CD14-positive monocyte (primary cell): ENCODE measurements at regions not wholly inside any gene's neighbourhood (a gene's known extent, or its start where the extent isn't known, plus 50 kb on each side); places are given as distances from the start of the nearest gene placed in this dataset.

Experiments
- DNase-seq, 3 donors: peaks; one replicate each; pipeline ENCODE4 v3.0.0-alpha.2; 2011 to 2022
- H2AFZ ChIP-seq: 2 replicates; pipeline ENCODE4 v1.6.0; 2012; ENCODE audit warnings: mild to moderate bottlenecking, low read depth, low read length, inconsistent platforms; ENCODE audit not compliant: insufficient read depth, poor library complexity, severe bottlenecking
- H3K27ac ChIP-seq, 2 donors: 1 replicate in 1 of 2; 2 replicates in 1 of 2; pipeline ENCODE4 v1.5.1; 2012 to 2013; ENCODE audit warnings: low read length in 2 of 2, control low read depth in 1 of 2, inconsistent platforms in 1 of 2, low read depth in 1 of 2, mild to moderate bottlenecking in 1 of 2
- H3K27me3 ChIP-seq, 2 donors: one replicate each; pipeline versions ENCODE4 v1.6.0 to v1.6.1; 2011 to 2013; ENCODE audit warnings: low read length in 2 of 2; ENCODE audit not compliant: control insufficient read depth in 2 of 2, insufficient read depth in 2 of 2
- H3K36me3 ChIP-seq, 2 donors: replicated peaks in 1 of 2; 1 replicate in 1 of 2; 2 replicates in 1 of 2; pipeline versions ENCODE4 v1.5.1 to v1.6.1; 2012 to 2013; ENCODE audit warnings: low read length in 2 of 2, control low read depth in 1 of 2, inconsistent platforms in 1 of 2, mild to moderate bottlenecking in 1 of 2; ENCODE audit not compliant: insufficient read depth in 2 of 2, control insufficient read depth in 1 of 2
- H3K4me1 ChIP-seq, 2 donors: 1 replicate in 1 of 2; 2 replicates in 1 of 2; pipeline versions ENCODE4 v1.5.1 to v1.6.1; 2012 to 2013; ENCODE audit warnings: low read length in 2 of 2, control low read depth in 1 of 2, inconsistent platforms in 1 of 2, mild to moderate bottlenecking in 1 of 2, moderate library complexity in 1 of 2; ENCODE audit not compliant: insufficient read depth in 2 of 2, control insufficient read depth in 1 of 2
- H3K4me2 ChIP-seq: replicated peaks from 2 replicates; pipeline ENCODE3; 2012; ENCODE audit warnings: low read length, moderate library complexity, mild to moderate bottlenecking; ENCODE audit not compliant: poor library complexity, severe bottlenecking; ENCODE audit errors: extremely low read depth
- H3K4me3 ChIP-seq, 3 experiments: fragments of 200-600 bp in 1 of 3; sonication (generic) in 1 of 3; replicated peaks in 1 of 3; 1 replicate in 2 of 3; 2 replicates in 1 of 3; pipeline ENCODE4 v1.5.1; 2011 to 2013; ENCODE audit warnings: low read length in 3 of 3, mild to moderate bottlenecking in 3 of 3, control low read depth in 2 of 3, low read depth in 2 of 3, inconsistent platforms in 1 of 3, moderate library complexity in 1 of 3
- H3K79me2 ChIP-seq: 2 replicates; pipeline ENCODE4 v1.6.0; 2012; ENCODE audit warnings: mild to moderate bottlenecking, control low read depth, inconsistent platforms, low read length, moderate library complexity; ENCODE audit not compliant: insufficient read depth
- H3K9ac ChIP-seq: 2 replicates; pipeline ENCODE4 v1.6.0; 2017; ENCODE audit warnings: low read length, mild to moderate bottlenecking; ENCODE audit not compliant: insufficient read depth, poor library complexity, severe bottlenecking
- H3K9me3 ChIP-seq, 2 donors: replicated peaks in 1 of 2; 1 replicate in 1 of 2; 2 replicates in 1 of 2; pipeline versions ENCODE4 v1.5.1 to v1.6.1; 2012 to 2013; ENCODE audit warnings: low read length in 2 of 2, control low read depth in 1 of 2; ENCODE audit not compliant: control insufficient read depth in 1 of 2, insufficient read depth in 1 of 2
- H4K20me1 ChIP-seq: 2 replicates; pipeline ENCODE4 v1.6.0; 2012; ENCODE audit warnings: mild to moderate bottlenecking, low read length, control low read depth, moderate library complexity; ENCODE audit not compliant: insufficient read depth
- H3K27ac Mint-ChIP-seq, 7 donors: one replicate each; pipeline ENCODE4 v1.8.0; 2020; ENCODE audit warnings: mild to moderate bottlenecking in 7 of 7, mixed read lengths in 7 of 7, moderate library complexity in 6 of 7, inconsistent platforms in 2 of 7
- H3K27me3 Mint-ChIP-seq, 3 donors: one replicate each; pipeline ENCODE4 v1.8.0; 2021 to 2022; ENCODE audit warnings: low read depth in 3 of 3, mild to moderate bottlenecking in 3 of 3, mixed read lengths in 3 of 3, moderate library complexity in 3 of 3, inconsistent platforms in 1 of 3
- H3K36me3 Mint-ChIP-seq, 2 donors: one replicate each; pipeline ENCODE4 v1.8.0; 2020; ENCODE audit warnings: mixed read lengths in 2 of 2, inconsistent platforms in 1 of 2, mild to moderate bottlenecking in 1 of 2
- H3K4me1 Mint-ChIP-seq: one replicate; pipeline ENCODE4 v1.8.0; 2020; ENCODE audit warnings: mild to moderate bottlenecking, mixed read lengths
- H3K4me3 Mint-ChIP-seq, 2 donors: one replicate each; pipeline ENCODE4 v1.8.0; 2020; ENCODE audit warnings: mild to moderate bottlenecking in 2 of 2, mixed read lengths in 2 of 2, moderate library complexity in 1 of 2
- H3K9me3 Mint-ChIP-seq, 7 donors: one replicate each; pipeline ENCODE4 v1.8.0; 2020 to 2022; ENCODE audit warnings: mixed read lengths in 7 of 7, mild to moderate bottlenecking in 6 of 7, moderate library complexity in 6 of 7, inconsistent platforms in 2 of 7
- CTCF ChIP-seq: fragments of 200-600 bp; IDR thresholded peaks from one replicate; pipeline ENCODE4 v1.8.0; 2022; ENCODE audit warnings: antibody characterized with exemption, mild to moderate bottlenecking
- WGBS: methylation state at CpG from one replicate; pipeline ENCODE4 v1.1.5; 2013; ENCODE audit warnings: missing lambda C conversion rate; ENCODE audit not compliant: insufficient coverage; 5-methylcytosine and 5-hydroxymethylcytosine counted together
- intact Hi-C, 2 donors: fragments of 100-400 bp; cut with micrococcal nuclease; formaldehyde crosslinking; loops; one replicate each; pipeline versions ENCODE4 v1.15.0 to v1.15.1; 2023

GRCh38 chr12:22969521-22969920, 344.6 kb downstream of the ETNK1 start:
- H3K4me3 Mint-ChIP-seq = no peak overlapping the region
- DNase-seq = no peak
- intact Hi-C loops = no loop called here
- Histone ChIP-seq H4K20me1 (no peaks in the 10 kb centered on the region), H3K4me3 (no peak overlapping the region), H3K27me3 (no peaks in the 10 kb centered on the region), H2AFZ (no peak overlapping the region), H3K4me1 (no peaks in the 10 kb centered on the region), H3K36me3 (no peaks in the 10 kb centered on the region), H3K9me3 (no peaks in the 10 kb centered on the region), H3K79me2 (no peaks in the 10 kb centered on the region), H3K4me2 (no peak overlapping the region), H3K9ac (no peak overlapping the region), H3K27ac (no peak overlapping the region)
- H3K9me3 Mint-ChIP-seq = peaks cover 0 to 6% (median 2%) of the 10 kb centered on the region in 7 donors
- H3K27ac Mint-ChIP-seq = no peak overlapping the region
- no peaks in the 10 kb centered on the region for H3K4me1 Mint-ChIP-seq
- no peaks in the 10 kb centered on the region for H3K36me3 Mint-ChIP-seq
- no peak for TF ChIP-seq CTCF
- peaks cover 0 to 6% (median 4%) of the 10 kb centered on the region in 3 donors for H3K27me3 Mint-ChIP-seq
- no CpG with 5 or more reads among the region's 4 CpGs for WGBS

DNA sequence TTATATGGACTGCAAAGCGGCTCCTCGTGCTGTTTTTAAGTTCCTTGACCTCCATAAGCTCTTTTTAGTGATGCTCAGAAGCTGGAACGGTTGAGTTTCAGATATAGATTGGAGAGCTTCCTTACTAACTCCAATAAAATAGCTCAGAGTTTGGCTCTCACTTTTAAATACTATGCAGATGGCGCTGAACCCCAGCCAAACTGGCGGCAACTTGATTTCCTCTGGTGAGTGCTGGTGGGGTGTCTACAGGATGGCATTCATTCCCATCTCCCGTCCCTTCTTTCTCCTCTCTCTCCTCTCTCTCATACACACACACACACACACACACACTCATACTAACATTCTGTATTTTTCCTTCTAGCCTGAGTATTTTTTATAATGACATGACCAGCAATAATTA, 346.3 kb downstream of the ETNK1 start:
- H3K36me3 Mint-ChIP-seq = no peaks in the 10 kb centered on the region
- no peak for TF ChIP-seq CTCF
- Histone ChIP-seq H3K4me3 (no peak overlapping the region), H3K79me2 (no peaks in the 10 kb centered on the region), H3K4me2 (no peak overlapping the region), H4K20me1 (no peaks in the 10 kb centered on the region), H3K4me1 (no peaks in the 10 kb centered on the region), H3K36me3 (no peaks in the 10 kb centered on the region), H3K27me3 (no peaks in the 10 kb centered on the region), H2AFZ (no peak overlapping the region), H3K27ac (no peak overlapping the region), H3K9me3 (no peaks in the 10 kb centered on the region), H3K9ac (no peak overlapping the region)
- H3K4me1 Mint-ChIP-seq = no peaks in the 10 kb centered on the region
- no peak overlapping the region for H3K27ac Mint-ChIP-seq
- intact Hi-C loops = no loop called here
- no CpG with 5 or more reads among the region's 6 CpGs for WGBS
- no peak overlapping the region for H3K4me3 Mint-ChIP-seq
- no peak for DNase-seq
- peaks cover 0 to 6% (median 0%) of the 10 kb centered on the region in 3 donors for H3K27me3 Mint-ChIP-seq
- peaks cover 0 to 4% (median 0%) of the 10 kb centered on the region in 7 donors for H3K9me3 Mint-ChIP-seq
